ACC112 (cell line): ENCODE measurements at regions not wholly inside any gene's neighbourhood (a gene's known extent, or its start where the extent isn't known, plus 50 kb on each side); places are given as distances from the start of the nearest gene placed in this dataset.

ENCODE experiments used
- H2AFZ ChIP-seq: fragments of 200-600 bp; sonication (generic); one replicate; pipeline ENCODE4 v1.6.0; 2017; ENCODE audit warnings: antibody characterized with exemption, low read length; ENCODE audit not compliant: unreplicated experiment
- H3K27ac ChIP-seq: fragments of 200-600 bp; sonication (generic); 2 replicates; pipeline ENCODE4 v1.5.1; 2014; ENCODE audit warnings: low read depth, mild to moderate bottlenecking, antibody characterized with exemption, low read length, moderate library complexity
- H3K27me3 ChIP-seq: fragments of 200-600 bp; sonication (generic); 2 replicates; pipeline ENCODE4 v1.6.1; 2014; ENCODE audit warnings: mild to moderate bottlenecking, antibody characterized with exemption, low read length, moderate library complexity, mixed read lengths; ENCODE audit not compliant: insufficient read depth
- H3K36me3 ChIP-seq: fragments of 200-600 bp; sonication (generic); 2 replicates; pipeline ENCODE4 v1.6.1; 2016; ENCODE audit warnings: mild to moderate bottlenecking, antibody characterized with exemption, low read length, moderate library complexity, mixed read lengths; ENCODE audit not compliant: insufficient read depth
- H3K4me1 ChIP-seq: fragments of 200-600 bp; sonication (generic); one replicate; pipeline ENCODE4 v1.6.1; 2016; ENCODE audit warnings: low read length, mixed read lengths; ENCODE audit not compliant: insufficient read depth, unreplicated experiment, control insufficient read depth
- H3K4me3 ChIP-seq: fragments of 200-600 bp; sonication (generic); 2 replicates; pipeline ENCODE4 v1.5.1; 2014; ENCODE audit warnings: mild to moderate bottlenecking, low read depth, low read length
- H3K79me2 ChIP-seq: fragments of 200-600 bp; sonication (generic); one replicate; pipeline ENCODE4 v1.6.0; 2016; ENCODE audit warnings: low read length; ENCODE audit not compliant: control insufficient read depth, unreplicated experiment, insufficient read depth

GRCh38 chr4:102163404-102164140 is 181.7 kb downstream of the SLC39A8 start:
- no peaks in the 10 kb centered on the region for H3K4me1 ChIP-seq
- H3K27me3 ChIP-seq: no peaks in the 10 kb centered on the region
- no peaks in the 10 kb centered on the region for H3K79me2 ChIP-seq
- no peaks in the 10 kb centered on the region for H3K36me3 ChIP-seq
- no peak overlapping the region for H2AFZ ChIP-seq
- no peak overlapping the region for H3K27ac ChIP-seq
- H3K4me3 ChIP-seq: no peak overlapping the region

DNA sequence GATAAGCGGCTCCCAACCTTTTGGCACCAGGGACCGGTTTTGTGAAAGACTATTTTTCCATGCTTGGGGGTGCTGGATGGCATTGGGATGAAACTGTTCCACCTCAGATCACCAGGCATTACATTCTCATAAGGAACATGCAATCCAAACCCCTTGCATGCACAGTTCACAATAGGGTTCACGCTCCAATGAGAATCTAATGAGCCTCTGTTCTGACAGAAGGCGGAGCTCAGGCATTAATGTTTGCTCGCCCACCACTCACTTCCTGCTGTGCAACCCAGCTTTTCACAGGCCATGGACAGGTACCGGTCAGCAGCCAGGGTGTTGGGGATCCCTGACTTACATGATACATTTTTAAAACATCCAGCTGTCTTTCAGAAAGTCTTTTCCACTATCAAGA is 187.3 kb downstream of the SLC39A8 start:
- Histone ChIP-seq H3K79me2 (no peaks in the 10 kb centered on the region), H3K27ac (no peak overlapping the region), H2AFZ (no peak overlapping the region), H3K4me3 (no peak overlapping the region), H3K27me3 (no peaks in the 10 kb centered on the region), H3K4me1 (no peaks in the 10 kb centered on the region), H3K36me3 (no peaks in the 10 kb centered on the region)

DNA sequence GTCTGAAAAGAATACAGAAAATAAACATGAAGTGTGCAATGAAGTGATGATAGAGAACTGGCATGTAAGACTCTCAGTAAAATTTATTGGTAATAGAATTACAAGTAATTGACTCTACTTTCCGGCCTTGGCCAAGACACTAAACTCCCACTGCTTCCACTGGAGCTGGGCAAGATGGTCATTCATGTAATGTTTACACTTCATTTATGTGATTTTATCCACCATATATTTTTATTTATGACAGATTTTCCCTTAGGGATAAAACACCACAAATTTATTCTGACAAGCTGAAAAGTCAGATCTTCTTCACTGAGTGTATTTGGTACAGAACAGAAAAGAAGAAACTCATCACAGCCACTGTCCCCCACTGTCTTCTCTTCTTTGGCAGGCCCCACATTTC is 191.9 kb downstream of the SLC39A8 start:
- Histone ChIP-seq H3K27ac (no peak overlapping the region), H3K36me3 (no peaks in the 10 kb centered on the region), H3K4me3 (no peak overlapping the region), H3K79me2 (no peaks in the 10 kb centered on the region), H3K27me3 (no peaks in the 10 kb centered on the region), H2AFZ (no peak overlapping the region), H3K4me1 (no peaks in the 10 kb centered on the region)

GRCh38 chr4:102151696-102152095 is 193.6 kb downstream of the SLC39A8 start:
- Histone ChIP-seq H3K27me3 (no peaks in the 10 kb centered on the region), H3K79me2 (no peaks in the 10 kb centered on the region), H3K4me1 (no peaks in the 10 kb centered on the region), H2AFZ (no peak overlapping the region), H3K27ac (no peak overlapping the region), H3K4me3 (no peak overlapping the region), H3K36me3 (no peaks in the 10 kb centered on the region)

DNA sequence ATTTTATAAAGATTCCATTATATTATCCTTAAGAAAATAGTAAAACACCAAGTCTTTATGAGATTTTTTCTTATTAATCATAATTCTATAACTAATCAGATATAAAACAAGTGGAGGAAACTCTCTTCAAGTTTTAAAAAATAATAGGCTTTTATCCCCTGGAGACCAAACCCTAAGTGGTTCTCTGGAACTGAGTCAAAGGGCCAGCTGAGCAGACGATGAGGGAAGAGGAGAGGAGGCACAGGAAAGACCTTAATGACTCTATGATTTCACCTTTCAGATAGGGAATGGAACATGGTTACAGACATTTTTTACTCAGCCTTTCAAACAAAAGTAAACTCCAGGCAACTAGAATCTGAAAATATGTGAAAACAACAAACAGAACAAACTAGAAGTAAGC is 201.8 kb downstream of the SLC39A8 start:
- no peak overlapping the region for H3K4me3 ChIP-seq
- no peak overlapping the region for H3K27ac ChIP-seq
- no peak overlapping the region for H2AFZ ChIP-seq
- peaks cover 16% of the 10 kb centered on the region for H3K4me1 ChIP-seq
- H3K79me2 ChIP-seq: no peaks in the 10 kb centered on the region
- no peaks in the 10 kb centered on the region for H3K36me3 ChIP-seq
- no peaks in the 10 kb centered on the region for H3K27me3 ChIP-seq

DNA sequence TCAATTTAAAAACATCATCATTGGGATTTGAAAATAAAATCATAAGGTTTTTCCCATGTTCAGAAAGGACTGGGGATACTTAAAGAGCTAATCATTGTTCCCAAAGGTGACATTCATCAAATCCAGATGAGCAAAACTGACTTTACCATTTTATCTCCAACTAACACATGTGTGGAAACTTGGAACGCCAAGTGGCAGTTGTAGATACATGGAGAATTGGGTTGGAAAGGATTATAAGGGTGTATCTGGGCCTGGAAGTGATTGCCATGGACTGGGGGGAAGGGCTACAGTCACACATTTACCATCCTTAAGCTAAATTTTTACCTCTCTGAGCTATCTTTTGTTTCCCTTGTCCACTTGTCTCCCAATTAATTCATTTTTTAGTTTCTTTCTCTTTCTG is 203.4 kb downstream of the SLC39A8 start:
- H3K36me3 ChIP-seq: no peaks in the 10 kb centered on the region
- no peak overlapping the region for H3K4me3 ChIP-seq
- H3K27ac ChIP-seq: no peak overlapping the region
- no peak overlapping the region for H2AFZ ChIP-seq
- peaks cover 18% of the 10 kb centered on the region for H3K4me1 ChIP-seq
- H3K79me2 ChIP-seq: no peaks in the 10 kb centered on the region
- no peaks in the 10 kb centered on the region for H3K27me3 ChIP-seq

DNA sequence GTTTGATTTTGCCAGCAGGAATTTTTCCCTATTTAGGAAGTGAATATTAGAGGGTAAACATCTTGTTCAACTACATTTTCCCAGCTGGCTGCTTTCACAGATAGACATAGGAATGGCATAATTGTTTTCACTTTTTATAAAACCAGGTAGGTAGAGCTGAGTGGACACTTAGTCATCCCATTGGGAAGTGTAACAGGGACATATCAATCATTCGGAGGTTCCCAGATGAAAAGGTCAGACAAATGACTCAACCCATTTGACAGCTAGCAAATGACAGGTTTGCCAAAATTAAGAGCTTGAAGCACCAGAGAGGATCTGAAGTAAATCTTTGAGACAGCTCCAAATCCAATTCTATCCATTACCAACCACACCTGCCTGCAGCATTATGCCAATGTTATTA is 205.3 kb downstream of the SLC39A8 start:
- no peaks in the 10 kb centered on the region for H3K27me3 ChIP-seq

GRCh38 chr4:102139132-102139573 is 206.1 kb downstream of the SLC39A8 start:
- H2AFZ ChIP-seq: no peak overlapping the region
- no peak overlapping the region for H3K4me3 ChIP-seq
- H3K79me2 ChIP-seq: no peaks in the 10 kb centered on the region
- H3K36me3 ChIP-seq: no peaks in the 10 kb centered on the region
- H3K4me1 ChIP-seq: peaks cover 18% of the 10 kb centered on the region
- peak overlapping the region; percentile 48 for H3K27ac ChIP-seq
- no peaks in the 10 kb centered on the region for H3K27me3 ChIP-seq

More for the DNA sequence above, 205.3 kb downstream of the SLC39A8 start:
- Histone ChIP-seq H2AFZ (no peak overlapping the region), H3K4me3 (no peak overlapping the region), H3K79me2 (no peaks in the 10 kb centered on the region), H3K27ac (peak overlapping the region; percentile 36), H3K36me3 (no peaks in the 10 kb centered on the region), H3K4me1 (peaks cover 18% of the 10 kb centered on the region)

- Histone ChIP-seq H3K27me3 (no peaks in the 10 kb centered on the region), H3K36me3 (no peaks in the 10 kb centered on the region)
Observed at GRCh38 chr4:102137217-102137616, 208.1 kb downstream of the SLC39A8 start.

DNA sequence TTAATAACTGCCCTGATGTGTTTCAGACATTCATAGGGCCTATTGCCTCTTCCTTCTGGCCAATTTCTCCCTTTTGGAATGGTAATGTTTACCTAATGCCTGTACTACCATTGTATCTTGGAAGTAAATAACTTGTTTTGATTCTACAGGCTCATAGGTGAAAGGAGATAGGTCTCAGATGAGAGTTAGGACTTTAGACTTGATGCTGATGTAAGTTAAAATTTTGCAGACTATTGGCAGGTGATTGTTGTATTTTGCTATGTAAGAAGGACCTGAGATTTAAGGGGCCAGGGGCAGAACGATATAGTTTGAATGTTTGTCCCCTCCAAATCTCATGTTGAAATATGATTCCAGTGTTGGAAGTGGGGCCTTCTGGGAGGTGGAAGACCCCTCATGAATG is 215.5 kb downstream of the SLC39A8 start:
- no peak overlapping the region for H2AFZ ChIP-seq
- no peaks in the 10 kb centered on the region for H3K27me3 ChIP-seq
- H3K36me3 ChIP-seq: no peaks in the 10 kb centered on the region
- no peak overlapping the region for H3K27ac ChIP-seq
- no peak overlapping the region for H3K4me3 ChIP-seq
- H3K4me1 ChIP-seq: no peaks in the 10 kb centered on the region
- H3K79me2 ChIP-seq: no peaks in the 10 kb centered on the region

More at GRCh38 chr4:102137217-102137616, 208.1 kb downstream of the SLC39A8 start:
- no peak overlapping the region for H3K4me3 ChIP-seq
- no peak overlapping the region for H3K27ac ChIP-seq
- no peak overlapping the region for H2AFZ ChIP-seq
- peaks cover 18% of the 10 kb centered on the region for H3K4me1 ChIP-seq
- H3K79me2 ChIP-seq: no peaks in the 10 kb centered on the region
